ENCODE measurements at regions not wholly inside any gene's neighbourhood (a gene's known extent, or its start where the extent isn't known, plus 50 kb on each side); places are given as distances from the start of the nearest gene placed in this dataset.
"Not testable (repeated sequence)": the region's sequence is repeated elsewhere in the genome, so short reads cannot be mapped to it uniquely, and the experiment has no call there.

DNA sequence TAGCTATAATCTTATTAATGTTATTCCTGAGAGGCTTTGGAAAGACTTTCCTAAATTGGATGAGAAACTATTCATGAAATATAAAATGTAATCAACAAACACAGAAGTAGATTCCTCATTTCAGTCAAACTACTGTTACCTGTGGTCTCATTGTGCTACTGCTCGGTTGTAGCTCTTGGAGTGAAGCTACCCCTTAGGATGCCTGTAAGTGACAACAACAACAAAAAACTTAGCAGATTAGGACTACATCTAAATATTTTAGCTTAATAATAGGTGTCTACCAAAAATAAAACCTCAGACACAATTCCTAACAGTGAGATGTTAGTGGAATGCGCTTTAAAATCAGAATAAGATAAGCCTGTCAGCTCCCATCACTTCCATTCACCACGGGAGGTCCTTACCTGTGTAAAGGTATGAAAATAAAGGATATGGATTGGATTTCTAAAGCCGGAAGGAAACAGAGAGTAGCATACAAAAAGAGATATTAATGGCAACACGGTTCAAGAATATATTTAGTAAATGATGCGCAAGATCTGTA lies 369.2 kb downstream of the OSTF1 start:
- H3K79me2 ChIP-seq (ENCODE audit: insufficient read depth, low read length), result no peaks in the 10 kb centered on the region
- Mint-ChIP-seq H3K9me3 (no peaks in the 10 kb centered on the region; a peak in 2 of 5 replicates), H3K27ac (peak overlapping the region in 1 of 3 experiments; percentile 83; a peak in 2 of 7 replicates), H3K36me3 (ENCODE audit: insufficient read depth in 1 of 3, low read depth in 3 of 3) (peaks cover 0 to 3% (median 0%) of the 10 kb centered on the region in 3 experiments; a peak in 1 of 7 replicates), H3K4me3 (no peak overlapping the region), H3K4me1 (peaks cover 50 to 56% of the 10 kb centered on the region in 2 experiments), H3K27me3 (ENCODE audit: low read depth) (peaks cover 15% of the 10 kb centered on the region)
- peak overlapping the region; percentile 50 for H3K27ac ChIP-seq (ENCODE audit: insufficient read length, low read depth, low read length)
- no peaks in the 10 kb centered on the region for H4K20me1 ChIP-seq (ENCODE audit: control insufficient read depth, insufficient read depth, insufficient read length)
- H3K4me1 ChIP-seq (ENCODE audit: insufficient read depth, low read length), result no peaks in the 10 kb centered on the region
- H3K9me3 ChIP-seq (ENCODE audit: control insufficient read depth, low read depth, low read length), result no peaks in the 10 kb centered on the region
- no peak overlapping the region for H2AFZ ChIP-seq (ENCODE audit: low read length)
- no CpG with 5 or more reads among the region's 6 CpGs for WGBS (ENCODE audit: extremely low coverage, insufficient read length, low lambda C conversion rate)
- no peak overlapping the region for H2BK5ac ChIP-seq (ENCODE audit: insufficient read length, low read length)
- H3K79me1 ChIP-seq (ENCODE audit: insufficient read depth, low read depth, low read length, poor library complexity, severe bottlenecking), result no peaks in the 10 kb centered on the region
- no peak overlapping the region for H4K91ac ChIP-seq (ENCODE audit: insufficient read length, low read depth, low read length)
- no peak overlapping the region for H3K14ac ChIP-seq (ENCODE audit: insufficient read depth, low read length)
- no peak overlapping the region for H2BK20ac ChIP-seq (ENCODE audit: low read depth, low read length, poor library complexity, severe bottlenecking)
- H3K9ac ChIP-seq (ENCODE audit: extremely low read depth, insufficient read length, low read length), result no peak overlapping the region
- no peak overlapping the region for H3K4me2 ChIP-seq (ENCODE audit: insufficient read depth, insufficient read length, low read length)
- no peak for DNase-seq
- no peak overlapping the region for H3K56ac ChIP-seq (ENCODE audit: insufficient read length, low read depth, low read length)
- no peak overlapping the region for H2BK120ac ChIP-seq (ENCODE audit: low read depth, low read length, poor library complexity, severe bottlenecking)
- no peak overlapping the region for H3T11ph ChIP-seq (ENCODE audit: low read length)
- no peak overlapping the region for H2BK12ac ChIP-seq (ENCODE audit: insufficient read length, low read depth, low read length)
- no peak overlapping the region for H2BK15ac ChIP-seq (ENCODE audit: low read depth, low read length)
- no peaks in the 10 kb centered on the region for H3K27me3 ChIP-seq (ENCODE audit: insufficient read depth, low read length)
- TF ChIP-seq, protein P1, sequence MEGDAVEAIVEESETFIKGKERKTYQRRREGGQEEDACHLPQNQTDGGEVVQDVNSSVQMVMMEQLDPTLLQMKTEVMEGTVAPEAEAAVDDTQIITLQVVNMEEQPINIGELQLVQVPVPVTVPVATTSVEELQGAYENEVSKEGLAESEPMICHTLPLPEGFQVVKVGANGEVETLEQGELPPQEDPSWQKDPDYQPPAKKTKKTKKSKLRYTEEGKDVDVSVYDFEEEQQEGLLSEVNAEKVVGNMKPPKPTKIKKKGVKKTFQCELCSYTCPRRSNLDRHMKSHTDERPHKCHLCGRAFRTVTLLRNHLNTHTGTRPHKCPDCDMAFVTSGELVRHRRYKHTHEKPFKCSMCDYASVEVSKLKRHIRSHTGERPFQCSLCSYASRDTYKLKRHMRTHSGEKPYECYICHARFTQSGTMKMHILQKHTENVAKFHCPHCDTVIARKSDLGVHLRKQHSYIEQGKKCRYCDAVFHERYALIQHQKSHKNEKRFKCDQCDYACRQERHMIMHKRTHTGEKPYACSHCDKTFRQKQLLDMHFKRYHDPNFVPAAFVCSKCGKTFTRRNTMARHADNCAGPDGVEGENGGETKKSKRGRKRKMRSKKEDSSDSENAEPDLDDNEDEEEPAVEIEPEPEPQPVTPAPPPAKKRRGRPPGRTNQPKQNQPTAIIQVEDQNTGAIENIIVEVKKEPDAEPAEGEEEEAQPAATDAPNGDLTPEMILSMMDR (conservative IDR thresholded peaks at IDR 0.05), result no peak
- no peak overlapping the region for H3K4ac ChIP-seq (ENCODE audit: low read depth, low read length)
- no peaks in the 10 kb centered on the region for H3K23me2 ChIP-seq (ENCODE audit: insufficient read length, low read depth, low read length, poor library complexity, severe bottlenecking)
- H4K5ac ChIP-seq (ENCODE audit: insufficient read length, low read depth, low read length), result no peak overlapping the region
- H4K8ac ChIP-seq (replicated peaks; ENCODE audit: insufficient read length, low read depth, low read length), result no peak overlapping the region
- no peak overlapping the region for H3K23ac ChIP-seq (ENCODE audit: insufficient read length, low read depth, low read length)
- no peak overlapping the region for H3K18ac ChIP-seq (ENCODE audit: insufficient read length, low read depth, low read length)
- no peak overlapping the region for H2AK5ac ChIP-seq (ENCODE audit: insufficient read length, low read length)

DNA sequence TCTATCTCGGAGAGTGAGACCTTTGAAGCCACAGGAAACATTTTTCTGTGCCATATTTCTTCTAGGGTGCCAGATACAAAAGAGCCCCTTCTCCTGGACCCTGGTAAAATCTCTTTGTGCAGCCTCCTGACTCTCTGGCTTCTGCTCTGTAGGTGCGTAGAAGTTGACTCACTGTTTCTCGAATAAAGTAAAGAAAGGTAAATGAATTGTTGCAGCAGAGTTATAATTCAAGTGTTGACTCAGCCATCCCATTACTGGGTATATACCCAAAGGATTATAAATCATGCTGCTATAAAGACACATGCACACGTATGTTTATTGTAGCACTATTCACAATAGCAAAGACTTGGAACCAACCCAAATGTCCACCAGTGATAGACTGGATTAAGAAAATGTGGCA lies 371.0 kb downstream of the OSTF1 start:
- H3K27ac Mint-ChIP-seq; H2BK15ac ChIP-seq (ENCODE audit: low read depth, low read length); H3K9me3 ChIP-seq (ENCODE audit: control insufficient read depth, low read depth, low read length); H3K27me3 ChIP-seq (ENCODE audit: insufficient read depth, low read length); H3K23me2 ChIP-seq (ENCODE audit: insufficient read length, low read depth, low read length, poor library complexity, severe bottlenecking); H3K4me2 ChIP-seq (ENCODE audit: insufficient read depth, insufficient read length, low read length); H3K14ac ChIP-seq (ENCODE audit: insufficient read depth, low read length); H3K27ac ChIP-seq (ENCODE audit: insufficient read length, low read depth, low read length); H3K79me2 ChIP-seq (ENCODE audit: insufficient read depth, low read length); H3K36me3 Mint-ChIP-seq (ENCODE audit: insufficient read depth in 1 of 3, low read depth in 3 of 3); DNase-seq; H4K91ac ChIP-seq (ENCODE audit: insufficient read length, low read depth, low read length); H3K4ac ChIP-seq (ENCODE audit: low read depth, low read length); H2AK5ac ChIP-seq (ENCODE audit: insufficient read length, low read length); H2BK12ac ChIP-seq (ENCODE audit: insufficient read length, low read depth, low read length); H2BK20ac ChIP-seq (ENCODE audit: low read depth, low read length, poor library complexity, severe bottlenecking); H3K56ac ChIP-seq (ENCODE audit: insufficient read length, low read depth, low read length); H4K8ac ChIP-seq (replicated peaks; ENCODE audit: insufficient read length, low read depth, low read length); H4K5ac ChIP-seq (ENCODE audit: insufficient read length, low read depth, low read length); H3T11ph ChIP-seq (ENCODE audit: low read length); H3K4me3 Mint-ChIP-seq; H3K23ac ChIP-seq (ENCODE audit: insufficient read length, low read depth, low read length); H3K9me3 Mint-ChIP-seq; H3K4me1 ChIP-seq (ENCODE audit: insufficient read depth, low read length); H2AFZ ChIP-seq (ENCODE audit: low read length); H2BK120ac ChIP-seq (ENCODE audit: low read depth, low read length, poor library complexity, severe bottlenecking); H3K18ac ChIP-seq (ENCODE audit: insufficient read length, low read depth, low read length); H3K79me1 ChIP-seq (ENCODE audit: insufficient read depth, low read depth, low read length, poor library complexity, severe bottlenecking); H3K9ac ChIP-seq (ENCODE audit: extremely low read depth, insufficient read length, low read length); H4K20me1 ChIP-seq (ENCODE audit: control insufficient read depth, insufficient read depth, insufficient read length); H2BK5ac ChIP-seq (ENCODE audit: insufficient read length, low read length): not testable (repeated sequence)
- peaks cover 10% of the 10 kb centered on the region for H3K27me3 Mint-ChIP-seq (ENCODE audit: low read depth)
- H3K4me1 Mint-ChIP-seq, result peaks cover 50 to 58% of the 10 kb centered on the region in 2 experiments
- WGBS (ENCODE audit: extremely low coverage, insufficient read length, low lambda C conversion rate), result no CpG with 5 or more reads among the region's 4 CpGs

All from H9 (cell line).